ENCODE measurements at regions not wholly inside any gene's neighbourhood (a gene's known extent, or its start where the extent isn't known, plus 50 kb on each side); places are given as distances from the start of the nearest gene placed in this dataset.

- Histone ChIP-seq H3K36me3 (no peaks in the 10 kb centered on the region), H3K9me3 (ENCODE audit: low read depth) (no peaks in the 10 kb centered on the region), H3K27me3 (no peaks in the 10 kb centered on the region), H3K4me1 (ENCODE audit: low read depth) (no peaks in the 10 kb centered on the region), H3K4me3 (no peak overlapping the region), H3K27ac (no peak overlapping the region)
- DNase-seq (ENCODE audit: low read depth in 1 of 2, low spot score in 1 of 2) = no peak
- no peak for TF ChIP-seq CTCF (IDR thresholded peaks at IDR 0.05; ENCODE audit: low read depth, low read length)
Observed at GRCh38 chr6:159461266-159461665, 231.8 kb downstream of the SOD2 start.

GRCh38 chr6:159460476-159460875 lies 232.6 kb downstream of the SOD2 start:
- Histone ChIP-seq H3K9me3 (ENCODE audit: low read depth) (no peaks in the 10 kb centered on the region), H3K4me3 (no peak overlapping the region), H3K36me3 (no peaks in the 10 kb centered on the region), H3K4me1 (ENCODE audit: low read depth) (no peaks in the 10 kb centered on the region), H3K27ac (no peak overlapping the region), H3K27me3 (no peaks in the 10 kb centered on the region)
- no peak for DNase-seq (ENCODE audit: low read depth in 1 of 2, low spot score in 1 of 2)
- no peak for TF ChIP-seq CTCF (IDR thresholded peaks at IDR 0.05; ENCODE audit: low read depth, low read length)

GRCh38 chr6:159456349-159456748 lies 236.7 kb downstream of the SOD2 start:
- no peaks in the 10 kb centered on the region for H3K27me3 ChIP-seq
- TF ChIP-seq CTCF (IDR thresholded peaks at IDR 0.05; ENCODE audit: low read depth, low read length) = no peak
- H3K9me3 ChIP-seq (ENCODE audit: low read depth) = no peaks in the 10 kb centered on the region
- peak in 1 of 2 donors; percentile 29 for DNase-seq (ENCODE audit: low read depth in 1 of 2, low spot score in 1 of 2)
- H3K27ac ChIP-seq = no peak overlapping the region
- no peaks in the 10 kb centered on the region for H3K36me3 ChIP-seq
- H3K4me1 ChIP-seq (ENCODE audit: low read depth) = no peaks in the 10 kb centered on the region
- no peak overlapping the region for H3K4me3 ChIP-seq

GRCh38 chr6:159455700-159456274 lies 237.3 kb downstream of the SOD2 start:
- Histone ChIP-seq H3K4me3 (no peak overlapping the region), H3K27me3 (no peaks in the 10 kb centered on the region), H3K4me1 (ENCODE audit: low read depth) (no peaks in the 10 kb centered on the region), H3K27ac (no peak overlapping the region), H3K36me3 (no peaks in the 10 kb centered on the region), H3K9me3 (ENCODE audit: low read depth) (peaks cover 3% of the 10 kb centered on the region)
- no peak for DNase-seq (ENCODE audit: low read depth in 1 of 2, low spot score in 1 of 2)
- no peak for TF ChIP-seq CTCF (IDR thresholded peaks at IDR 0.05; ENCODE audit: low read depth, low read length)

GRCh38 chr6:159450815-159451465 lies 242.1 kb downstream of the SOD2 start:
- TF ChIP-seq CTCF (IDR thresholded peaks at IDR 0.05; ENCODE audit: low read depth, low read length) = no peak
- Histone ChIP-seq H3K36me3 (no peaks in the 10 kb centered on the region), H3K27ac (no peak overlapping the region), H3K4me1 (ENCODE audit: low read depth) (no peaks in the 10 kb centered on the region), H3K4me3 (no peak overlapping the region), H3K27me3 (no peaks in the 10 kb centered on the region), H3K9me3 (ENCODE audit: low read depth) (peaks cover 3% of the 10 kb centered on the region)
- peak in 1 of 2 donors; percentile 82 for DNase-seq (ENCODE audit: low read depth in 1 of 2, low spot score in 1 of 2)
